B cell (primary cell): ENCODE measurements at regions not wholly inside any gene's neighbourhood (a gene's known extent, or its start where the extent isn't known, plus 50 kb on each side); places are given as distances from the start of the nearest gene placed in this dataset.

ENCODE experiments used
- ATAC-seq: fragments of 200-7000 bp; cut with Tn5 transposase; one replicate; pipeline ENCODE4 v1.10.0; 2021; ENCODE audit warnings: low read depth, mild to moderate bottlenecking, moderate number of reproducible peaks, moderate library complexity
- CTCF ChIA-PET: fragments of 350-600 bp; sonication (Branson Sonifier 250); formaldehyde crosslinking; loops from one replicate; lab custom pipeline; 2021; ENCODE audit warnings: antibody characterized with exemption, inconsistent platforms; lab: Charles Lee
- POLR2A ChIA-PET: fragments of 350-600 bp; sonication (Branson Sonifier 250); formaldehyde crosslinking; loops from one replicate; lab custom pipeline; 2021; ENCODE audit warnings: antibody characterized with exemption; lab: Charles Lee
- DNase-seq: peaks from one replicate; pipeline ENCODE4 v3.0.0; 2013
- H2AFZ ChIP-seq: 2 replicates; pipeline ENCODE4 v1.6.1; 2012; ENCODE audit warnings: mild to moderate bottlenecking, low read depth, low read length; ENCODE audit not compliant: insufficient read depth, poor library complexity, severe bottlenecking
- H3K27ac ChIP-seq, 2 donors: 1 replicate in 1 of 2; 2 replicates in 1 of 2; pipeline ENCODE4 v1.5.1; 2012 to 2013; ENCODE audit warnings: low read length in 2 of 2, mild to moderate bottlenecking in 2 of 2, moderate library complexity in 1 of 2
- H3K27me3 ChIP-seq, 4 experiments: fragments of 200-600 bp in 1 of 4; sonication (generic) in 1 of 4; replicated peaks in 1 of 4; 1 replicate in 2 of 4; 2 replicates in 2 of 4; pipeline versions ENCODE4 v1.6.1 to v1.7.0; 2013 to 2016; ENCODE audit warnings: low read length in 3 of 4, mild to moderate bottlenecking in 2 of 4, mixed read lengths in 1 of 4, moderate library complexity in 1 of 4; ENCODE audit not compliant: insufficient read depth in 4 of 4, control insufficient read depth in 3 of 4; ENCODE audit errors: control extremely low read depth in 1 of 4
- H3K36me3 ChIP-seq, 2 experiments: replicated peaks in 1 of 2; 1 replicate in 1 of 2; 2 replicates in 1 of 2; pipeline versions ENCODE4 v1.6.1 to v1.7.1; 2013; ENCODE audit warnings: low read length in 1 of 2; ENCODE audit not compliant: insufficient read depth in 2 of 2, control insufficient read depth in 1 of 2; ENCODE audit errors: control extremely low read depth in 1 of 2, extremely low read depth in 1 of 2
- H3K4me1 ChIP-seq, 2 donors: fragments of 200-600 bp in 1 of 2; sonication (generic) in 1 of 2; 1 replicate in 1 of 2; 2 replicates in 1 of 2; pipeline versions ENCODE4 v1.5.1 to v1.6.1; 2013 to 2017; ENCODE audit warnings: low read length in 2 of 2; ENCODE audit not compliant: control insufficient read depth in 2 of 2, insufficient read depth in 2 of 2
- H3K4me2 ChIP-seq: replicated peaks from 2 replicates; pipeline ENCODE3; 2012; ENCODE audit warnings: mild to moderate bottlenecking, low read depth, low read length; ENCODE audit not compliant: poor library complexity, severe bottlenecking
- H3K4me3 ChIP-seq, 5 experiments: fragments of 200-600 bp in 1 of 5; sonication (generic) in 1 of 5; 1 replicate in 3 of 5; 2 replicates in 2 of 5; pipeline versions ENCODE4 v1.5.1 to v1.7.0; 2011 to 2016; ENCODE audit warnings: low read length in 4 of 5, mild to moderate bottlenecking in 4 of 5, low read depth in 2 of 5, control low read depth in 1 of 5, moderate library complexity in 1 of 5; ENCODE audit not compliant: insufficient read depth in 1 of 5; ENCODE audit errors: control extremely low read depth in 1 of 5, extremely low read depth in 1 of 5
- H3K79me2 ChIP-seq: fragments of 200-600 bp; sonication (generic); one replicate; pipeline ENCODE4 v1.6.0; 2016; ENCODE audit warnings: low read length; ENCODE audit not compliant: control insufficient read depth, insufficient read depth
- H3K9ac ChIP-seq: fragments of 200-600 bp; sonication (generic); 2 replicates; pipeline ENCODE4 v1.6.1; 2017; ENCODE audit warnings: mild to moderate bottlenecking, low read length, moderate library complexity
- H3K9me3 ChIP-seq, 3 donors: one replicate each; pipeline versions ENCODE4 v1.6.1 to v1.7.1; 2013; ENCODE audit warnings: low read length in 2 of 3; ENCODE audit not compliant: control insufficient read depth in 2 of 3, insufficient read depth in 1 of 3; ENCODE audit errors: control extremely low read depth in 1 of 3
- H4K20me1 ChIP-seq: 2 replicates; pipeline ENCODE4 v1.6.0; 2012; ENCODE audit warnings: mild to moderate bottlenecking, low read length; ENCODE audit not compliant: insufficient read depth, control insufficient read depth, poor library complexity, severe bottlenecking
- H3K27ac Mint-ChIP-seq: one replicate; pipeline ENCODE4 v1.8.0; 2021; ENCODE audit warnings: mixed read lengths
- H3K27me3 Mint-ChIP-seq: one replicate; pipeline ENCODE4 v1.8.0; 2021; ENCODE audit warnings: mixed read lengths
- H3K4me1 Mint-ChIP-seq: one replicate; pipeline ENCODE4 v1.8.0; 2021; ENCODE audit warnings: mixed read lengths
- H3K4me3 Mint-ChIP-seq: one replicate; pipeline ENCODE4 v1.8.0; 2021; ENCODE audit warnings: mixed read lengths
- H3K9me3 Mint-ChIP-seq: one replicate; pipeline ENCODE4 v1.8.0; 2022; ENCODE audit warnings: mixed read lengths; ENCODE audit not compliant: insufficient read depth
- EZH2 ChIP-seq: IDR thresholded peaks from 2 replicates; pipeline ENCODE4 v1.6.1; 2012; ENCODE audit warnings: borderline replicate concordance, low read depth, mild to moderate bottlenecking, moderate library complexity, low read length; ENCODE audit not compliant: insufficient read depth, poor library complexity, severe bottlenecking
- WGBS: methylation state at CpG from one replicate; pipeline ENCODE4 v1.1.5; 2013; ENCODE audit warnings: missing lambda C conversion rate; ENCODE audit not compliant: insufficient coverage; 5-methylcytosine and 5-hydroxymethylcytosine counted together
- intact Hi-C: fragments of 100-400 bp; cut with micrococcal nuclease; formaldehyde crosslinking; loops from one replicate; pipeline ENCODE4 v1.10.0; 2022
- TF ChIP-seq, protein P1 (sequence below): fragments of 200-600 bp; IDR thresholded peaks from one replicate; pipeline ENCODE4 v1.8.0; 2022; ENCODE audit warnings: antibody characterized with exemption, mild to moderate bottlenecking

DNA sequence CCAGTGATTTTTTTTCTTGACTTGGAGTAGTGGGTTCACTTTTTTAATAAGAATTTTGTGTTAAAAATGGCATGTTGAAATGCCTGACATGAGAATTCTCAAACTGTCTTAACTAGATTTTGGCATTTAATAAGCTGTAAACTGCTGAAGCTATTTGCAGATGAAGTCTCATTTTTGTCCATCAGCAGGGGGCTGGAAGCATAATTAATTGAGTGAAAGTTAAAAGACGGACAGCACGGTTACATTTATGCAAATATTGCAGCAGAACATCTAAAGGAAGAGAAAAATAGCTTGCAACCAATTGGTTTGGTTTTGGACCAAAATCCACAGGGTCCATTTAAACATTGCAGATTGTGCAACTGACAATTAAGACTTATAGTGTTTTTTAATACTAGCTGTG, 837.3 kb upstream of the KLHL1 start:
- ATAC-seq (no peak), DNase-seq (no peak)
- Mint-ChIP-seq H3K27ac (no peak overlapping the region), H3K9me3 (no peaks in the 10 kb centered on the region), H3K4me1 (no peaks in the 10 kb centered on the region), H3K27me3 (no peaks in the 10 kb centered on the region), H3K4me3 (no peak overlapping the region)
- no peaks in the 10 kb centered on the region for H3K4me1 ChIP-seq
- no peak overlapping the region for H3K4me2 ChIP-seq
- 90% methylated on average over 2 of the region's 2 CpGs for WGBS
- H3K36me3 ChIP-seq: no peaks in the 10 kb centered on the region
- ChIA-PET CTCF (no interaction called here), POLR2A (no interaction called here)
- H3K27ac ChIP-seq: no peak overlapping the region
- intact Hi-C loops: no loop called here
- H3K79me2 ChIP-seq: no peaks in the 10 kb centered on the region
- no peak overlapping the region for H2AFZ ChIP-seq
- H4K20me1 ChIP-seq: no peaks in the 10 kb centered on the region
- no peak overlapping the region for H3K4me3 ChIP-seq
- H3K9ac ChIP-seq: no peak overlapping the region
- H3K9me3 ChIP-seq: no peaks in the 10 kb centered on the region
- no peak for TF ChIP-seq EZH2
- TF ChIP-seq, protein P1, sequence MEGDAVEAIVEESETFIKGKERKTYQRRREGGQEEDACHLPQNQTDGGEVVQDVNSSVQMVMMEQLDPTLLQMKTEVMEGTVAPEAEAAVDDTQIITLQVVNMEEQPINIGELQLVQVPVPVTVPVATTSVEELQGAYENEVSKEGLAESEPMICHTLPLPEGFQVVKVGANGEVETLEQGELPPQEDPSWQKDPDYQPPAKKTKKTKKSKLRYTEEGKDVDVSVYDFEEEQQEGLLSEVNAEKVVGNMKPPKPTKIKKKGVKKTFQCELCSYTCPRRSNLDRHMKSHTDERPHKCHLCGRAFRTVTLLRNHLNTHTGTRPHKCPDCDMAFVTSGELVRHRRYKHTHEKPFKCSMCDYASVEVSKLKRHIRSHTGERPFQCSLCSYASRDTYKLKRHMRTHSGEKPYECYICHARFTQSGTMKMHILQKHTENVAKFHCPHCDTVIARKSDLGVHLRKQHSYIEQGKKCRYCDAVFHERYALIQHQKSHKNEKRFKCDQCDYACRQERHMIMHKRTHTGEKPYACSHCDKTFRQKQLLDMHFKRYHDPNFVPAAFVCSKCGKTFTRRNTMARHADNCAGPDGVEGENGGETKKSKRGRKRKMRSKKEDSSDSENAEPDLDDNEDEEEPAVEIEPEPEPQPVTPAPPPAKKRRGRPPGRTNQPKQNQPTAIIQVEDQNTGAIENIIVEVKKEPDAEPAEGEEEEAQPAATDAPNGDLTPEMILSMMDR: no peak
- H3K27me3 ChIP-seq: no peaks in the 10 kb centered on the region

GRCh38 chr13:70941454-70941853, 833.2 kb upstream of the KLHL1 start:
- Histone ChIP-seq H3K4me3 (no peak overlapping the region), H3K9ac (no peak overlapping the region), H3K79me2 (no peaks in the 10 kb centered on the region), H2AFZ (no peak overlapping the region), H3K27me3 (no peaks in the 10 kb centered on the region), H3K4me2 (no peak overlapping the region), H4K20me1 (no peaks in the 10 kb centered on the region), H3K36me3 (no peaks in the 10 kb centered on the region), H3K4me1 (no peaks in the 10 kb centered on the region), H3K9me3 (peaks cover 0 to 4% (median 0%) of the 10 kb centered on the region in 3 donors), H3K27ac (no peak overlapping the region)
- Mint-ChIP-seq H3K27me3 (no peaks in the 10 kb centered on the region), H3K4me1 (no peaks in the 10 kb centered on the region), H3K27ac (no peak overlapping the region), H3K4me3 (no peak overlapping the region), H3K9me3 (no peaks in the 10 kb centered on the region)
- no CpG with 5 or more reads among the region's 1 CpG for WGBS
- POLR2A ChIA-PET: no interaction called here
- TF ChIP-seq EZH2: no peak
- TF ChIP-seq, protein P1: no peak
- no peak for ATAC-seq
- CTCF ChIA-PET: no interaction called here
- no peak for DNase-seq
- intact Hi-C loops: no loop called here
